Gastrocnemius medialis (tissue), 4 donors: ENCODE measurements at regions not wholly inside any gene's neighbourhood (a gene's known extent, or its start where the extent isn't known, plus 50 kb on each side); places are given as distances from the start of the nearest gene placed in this dataset.
"Not testable (repeated sequence)": the region's sequence is repeated elsewhere in the genome, so short reads cannot be mapped to it uniquely, and the experiment has no call there.

ENCODE experiments used
- POLR2A ChIP-seq, 2 donors: fragments of 450-650 bp; IDR thresholded peaks; one replicate each; pipeline ENCODE4 v1.6.1; 2017; ENCODE audit warnings: antibody characterized with exemption in 2 of 2, mild to moderate bottlenecking in 2 of 2, moderate library complexity in 2 of 2
- TF ChIP-seq, protein P1 (sequence below), 5 experiments: fragments of 450-650 bp in 3 of 5; fragments of 200-600 bp in 2 of 5; sonication (generic) in 2 of 5; IDR thresholded peaks in 4 of 5; conservative IDR thresholded peaks in 1 of 5; 1 replicate in 4 of 5; 2 replicates in 1 of 5; pipeline ENCODE4 v1.5.1; 2016 to 2019; ENCODE audit warnings: antibody characterized with exemption in 5 of 5, mild to moderate bottlenecking in 3 of 5, moderate library complexity in 3 of 5

GRCh38 chr12:77216136-77216535 is 150.8 kb upstream of the E2F7 start:
- TF ChIP-seq POLR2A (IDR thresholded peaks at IDR 0.05) = not testable (repeated sequence)
- TF ChIP-seq, protein P1, sequence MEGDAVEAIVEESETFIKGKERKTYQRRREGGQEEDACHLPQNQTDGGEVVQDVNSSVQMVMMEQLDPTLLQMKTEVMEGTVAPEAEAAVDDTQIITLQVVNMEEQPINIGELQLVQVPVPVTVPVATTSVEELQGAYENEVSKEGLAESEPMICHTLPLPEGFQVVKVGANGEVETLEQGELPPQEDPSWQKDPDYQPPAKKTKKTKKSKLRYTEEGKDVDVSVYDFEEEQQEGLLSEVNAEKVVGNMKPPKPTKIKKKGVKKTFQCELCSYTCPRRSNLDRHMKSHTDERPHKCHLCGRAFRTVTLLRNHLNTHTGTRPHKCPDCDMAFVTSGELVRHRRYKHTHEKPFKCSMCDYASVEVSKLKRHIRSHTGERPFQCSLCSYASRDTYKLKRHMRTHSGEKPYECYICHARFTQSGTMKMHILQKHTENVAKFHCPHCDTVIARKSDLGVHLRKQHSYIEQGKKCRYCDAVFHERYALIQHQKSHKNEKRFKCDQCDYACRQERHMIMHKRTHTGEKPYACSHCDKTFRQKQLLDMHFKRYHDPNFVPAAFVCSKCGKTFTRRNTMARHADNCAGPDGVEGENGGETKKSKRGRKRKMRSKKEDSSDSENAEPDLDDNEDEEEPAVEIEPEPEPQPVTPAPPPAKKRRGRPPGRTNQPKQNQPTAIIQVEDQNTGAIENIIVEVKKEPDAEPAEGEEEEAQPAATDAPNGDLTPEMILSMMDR (IDR thresholded peaks at IDR 0.05 in 4 of 5, conservative IDR thresholded peaks at IDR 0.05 in 1 of 5) = not testable (repeated sequence)
